ENCODE measurements at regions not wholly inside any gene's neighbourhood (a gene's known extent, or its start where the extent isn't known, plus 50 kb on each side); places are given as distances from the start of the nearest gene placed in this dataset.

- intact Hi-C loops (cut with DNase I): no loop called here
- 88 to 91% methylated on average over 3 of the region's 3 CpGs for WGBS, 2 donors
Observed at GRCh38 chr1:238779716-238780115, 606.7 kb upstream of the CHRM3 start.

GRCh38 chr1:238778113-238778512, 608.3 kb upstream of the CHRM3 start:
- H3K27ac ChIP-seq: no peak overlapping the region

More at GRCh38 chr1:238779716-238780115, 606.7 kb upstream of the CHRM3 start:
- H3K4me3 ChIP-seq (replicated peaks in 1 of 3): no peak overlapping the region
- no peaks in the 10 kb centered on the region for H3K36me3 ChIP-seq
- TF ChIP-seq POLR2A (IDR thresholded peaks at IDR 0.05) (no peak), CTCF (IDR thresholded peaks at IDR 0.05) (no peak)
- no peak overlapping the region for H3K27ac ChIP-seq
- no peak for DNase-seq
- H3K4me1 ChIP-seq: no peaks in the 10 kb centered on the region
- H3K27me3 ChIP-seq: no peaks in the 10 kb centered on the region
- no peaks in the 10 kb centered on the region for H3K9me3 ChIP-seq

DNA sequence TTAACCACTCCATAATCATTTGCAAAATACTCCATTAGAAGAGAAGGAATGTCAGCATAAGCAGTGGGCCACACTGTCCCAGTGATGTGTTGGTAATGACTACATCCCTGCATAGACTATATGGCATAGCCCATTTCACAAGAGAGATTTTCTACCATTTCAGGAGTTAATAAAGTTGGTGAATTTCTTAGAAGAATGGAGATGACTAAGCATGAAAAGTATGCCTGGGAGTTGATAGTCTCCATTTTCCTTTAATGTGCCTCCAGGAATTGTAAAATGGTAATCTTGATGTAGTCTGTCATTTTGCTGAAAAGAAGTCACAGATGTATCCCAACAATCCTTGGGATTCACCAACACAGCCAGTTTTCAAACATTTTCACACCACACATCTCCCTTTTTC, 608.8 kb upstream of the CHRM3 start:
- no peak for DNase-seq
- H3K27ac ChIP-seq: no peak overlapping the region
- intact Hi-C loops (cut with DNase I): no loop called here
- no peak overlapping the region for H3K4me3 ChIP-seq (replicated peaks in 1 of 3)
- no peaks in the 10 kb centered on the region for H3K9me3 ChIP-seq
- no peak for TF ChIP-seq CTCF (IDR thresholded peaks at IDR 0.05)
- no peaks in the 10 kb centered on the region for H3K27me3 ChIP-seq
- H3K36me3 ChIP-seq: no peaks in the 10 kb centered on the region
- no peaks in the 10 kb centered on the region for H3K4me1 ChIP-seq

More at GRCh38 chr1:238778113-238778512, 608.3 kb upstream of the CHRM3 start:
- DNase-seq: no peak
- no peaks in the 10 kb centered on the region for H3K36me3 ChIP-seq
- no peaks in the 10 kb centered on the region for H3K4me1 ChIP-seq
- 94 to 95% methylated on average over 1 of the region's 1 CpG for WGBS, 2 donors
- TF ChIP-seq POLR2A (IDR thresholded peaks at IDR 0.05): no peak
- no peak for TF ChIP-seq CTCF (IDR thresholded peaks at IDR 0.05)
- H3K27me3 ChIP-seq: no peaks in the 10 kb centered on the region
- H3K4me3 ChIP-seq (replicated peaks in 1 of 3): no peak overlapping the region
- intact Hi-C loops (cut with DNase I): no loop called here
- no peaks in the 10 kb centered on the region for H3K9me3 ChIP-seq

DNA sequence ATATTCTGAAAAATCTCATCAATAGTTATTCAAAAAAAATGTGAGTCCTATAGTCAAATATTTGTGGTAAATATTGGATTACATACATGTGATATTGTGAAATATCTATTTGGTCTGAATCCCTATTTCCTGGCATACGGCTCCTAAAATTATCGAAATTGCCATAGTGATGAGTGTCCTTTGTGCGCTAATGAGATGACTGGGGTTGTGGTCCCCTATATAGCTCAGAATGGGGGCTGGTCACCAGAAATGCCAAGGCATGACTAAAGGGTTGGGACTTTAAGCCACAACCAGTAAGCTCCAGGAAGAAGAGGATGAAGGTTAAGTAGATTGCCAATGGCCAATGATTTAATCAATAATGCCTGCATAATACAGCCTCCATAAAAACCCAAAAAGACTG, 610.2 kb upstream of the CHRM3 start:
- Histone ChIP-seq H3K4me3 (replicated peaks in 1 of 3) (no peak overlapping the region), H3K27ac (no peak overlapping the region), H3K27me3 (no peaks in the 10 kb centered on the region), H3K9me3 (no peaks in the 10 kb centered on the region), H3K36me3 (no peaks in the 10 kb centered on the region), H3K4me1 (no peaks in the 10 kb centered on the region)
- WGBS, 2 donors: 97 to 100% methylated on average over 3 of the region's 3 CpGs
- intact Hi-C loops (cut with DNase I): no loop called here
- TF ChIP-seq CTCF (IDR thresholded peaks at IDR 0.05) (no peak), POLR2A (IDR thresholded peaks at IDR 0.05) (no peak)
- no peak for DNase-seq

- no peaks in the 10 kb centered on the region for H3K9me3 ChIP-seq
- 94 to 96% methylated on average over 2 of the region's 2 CpGs for WGBS, 2 donors
- H3K36me3 ChIP-seq: no peaks in the 10 kb centered on the region
- no peaks in the 10 kb centered on the region for H3K4me1 ChIP-seq
- no peak for DNase-seq
- no peaks in the 10 kb centered on the region for H3K27me3 ChIP-seq
- no peak for TF ChIP-seq CTCF (IDR thresholded peaks at IDR 0.05)
- no peak for TF ChIP-seq POLR2A (IDR thresholded peaks at IDR 0.05)
- intact Hi-C loops (cut with DNase I): no loop called here
- H3K4me3 ChIP-seq (replicated peaks in 1 of 3): no peak overlapping the region
- H3K27ac ChIP-seq: no peak overlapping the region
Observed at GRCh38 chr1:238772322-238772721, 614.0 kb upstream of the CHRM3 start.
